Amniotic stem cell (primary cell): ENCODE measurements at regions not wholly inside any gene's neighbourhood (a gene's known extent, or its start where the extent isn't known, plus 50 kb on each side); places are given as distances from the start of the nearest gene placed in this dataset.
"Not testable (repeated sequence)": the region's sequence is repeated elsewhere in the genome, so short reads cannot be mapped to it uniquely, and the experiment has no call there.

Experiments
- DNase-seq: peaks from one replicate; lab custom pipeline; 2025; lab: John Stamatoyannopoulos, UW

GRCh38 chr12:131542351-131542750 is 168.5 kb upstream of the SFSWAP start:
- no peak for DNase-seq

- no peak for DNase-seq
Measured at GRCh38 chr12:131543040-131543439, 167.8 kb upstream of the SFSWAP start.

GRCh38 chr12:131547555-131547954 is 163.3 kb upstream of the SFSWAP start:
- DNase-seq, result no peak

- DNase-seq, result no peak
Measured at GRCh38 chr12:131550121-131550520, 160.8 kb upstream of the SFSWAP start.

- DNase-seq, result no peak
Measured at GRCh38 chr12:131551675-131552491, 159.0 kb upstream of the SFSWAP start.

GRCh38 chr12:131552492-131552863 is 158.4 kb upstream of the SFSWAP start:
- DNase-seq, result no peak

GRCh38 chr12:131553096-131553777 is 157.7 kb upstream of the SFSWAP start:
- DNase-seq, result no peak

- no peak for DNase-seq
Measured at GRCh38 chr12:131555197-131555846, 155.6 kb upstream of the SFSWAP start.

- DNase-seq, result no peak
Measured at GRCh38 chr12:131555866-131556265, 155.0 kb upstream of the SFSWAP start.

- DNase-seq, result no peak
Measured at GRCh38 chr12:131557078-131557709, 153.7 kb upstream of the SFSWAP start.

- DNase-seq, result no peak
Measured at GRCh38 chr12:131559517-131560516, 151.1 kb upstream of the SFSWAP start.

GRCh38 chr12:131561051-131561450 is 149.8 kb upstream of the SFSWAP start:
- DNase-seq, result no peak

- DNase-seq, result no peak
Measured at GRCh38 chr12:131561891-131562684, 148.8 kb upstream of the SFSWAP start.

GRCh38 chr12:131564138-131564727 is 146.7 kb upstream of the SFSWAP start:
- not testable (repeated sequence) for DNase-seq

- DNase-seq, result no peak
Measured at GRCh38 chr12:131564845-131565244, 146.0 kb upstream of the SFSWAP start.

GRCh38 chr12:131565267-131566015 is 145.4 kb upstream of the SFSWAP start:
- DNase-seq, result no peak

- no peak for DNase-seq
Measured at GRCh38 chr12:131568336-131568735, 142.6 kb upstream of the SFSWAP start.

GRCh38 chr12:131570596-131570995 is 140.3 kb upstream of the SFSWAP start:
- no peak for DNase-seq

- DNase-seq, result no peak
Measured at GRCh38 chr12:131571827-131572226, 139.1 kb upstream of the SFSWAP start.
